CD4-positive, alpha-beta T cell treated with Interleukin-6 for 4 hours (primary cell): ENCODE measurements at regions not wholly inside any gene's neighbourhood (a gene's known extent, or its start where the extent isn't known, plus 50 kb on each side); places are given as distances from the start of the nearest gene placed in this dataset.

ENCODE experiments used
- DNase-seq: peaks from one replicate; pipeline ENCODE4 v3.0.0-alpha.2; 2020; ENCODE audit warnings: mixed read lengths

DNA sequence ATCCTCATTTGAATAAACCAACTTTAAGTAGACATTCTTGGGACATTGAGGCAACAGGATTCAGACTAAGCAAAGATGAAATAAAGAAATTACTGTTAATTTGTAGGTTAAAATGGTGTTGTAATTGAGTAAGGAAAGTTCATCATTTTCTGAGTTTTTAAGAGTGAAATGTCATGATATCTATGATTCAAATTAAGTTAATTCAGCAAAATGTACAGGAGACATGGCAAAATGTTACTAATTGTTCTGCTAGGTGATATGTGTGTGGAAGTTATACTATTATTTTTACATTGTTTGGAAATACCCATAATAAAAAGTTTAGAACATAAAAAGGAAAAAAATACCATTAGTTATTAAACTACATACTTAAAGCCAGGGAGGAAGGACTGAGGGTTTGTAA lies 55.0 kb upstream of the EGLN3 start:
- DNase-seq: no peak

DNA sequence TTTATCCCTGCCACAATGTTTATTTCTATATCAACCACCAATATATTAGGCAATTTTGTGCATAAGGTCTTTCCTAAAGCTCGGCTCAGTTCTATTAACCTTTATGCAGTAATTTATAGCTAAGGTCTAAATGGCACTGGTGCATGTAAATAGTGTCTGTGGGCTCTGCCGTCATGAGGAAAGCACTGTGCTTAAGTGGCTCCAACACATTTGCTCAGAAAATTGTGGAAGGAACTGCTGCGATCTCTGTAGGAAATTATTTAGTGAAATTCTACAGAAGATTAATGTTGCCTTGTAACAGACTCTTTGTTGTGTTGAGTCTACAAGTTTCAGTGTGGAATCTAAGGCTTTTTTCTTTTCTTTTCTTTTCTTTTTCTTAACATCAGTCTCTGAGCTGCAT lies 54.0 kb upstream of the EGLN3 start:
- DNase-seq: no peak

DNA sequence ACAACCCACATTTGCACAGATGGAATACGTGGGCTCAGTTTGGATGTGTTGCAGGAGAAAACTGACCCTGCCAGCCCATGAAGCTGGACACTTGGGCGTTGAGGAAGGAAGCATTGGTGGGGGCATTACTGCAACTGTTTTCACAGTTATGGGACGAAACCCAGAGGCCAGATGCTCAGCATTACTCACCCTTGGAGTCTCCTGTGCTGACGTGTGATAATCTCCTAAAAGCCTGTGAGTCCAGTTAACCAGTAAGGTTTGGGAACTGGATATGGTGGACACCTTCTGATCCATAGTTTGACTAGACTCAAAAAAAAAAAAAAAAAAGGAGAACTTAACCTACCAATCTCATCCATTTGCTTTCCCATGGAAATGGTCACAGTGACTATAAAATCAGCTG lies 52.8 kb upstream of the EGLN3 start:
- DNase-seq: no peak

- DNase-seq: no peak
These were observed 52.3 kb upstream of the EGLN3 start for GRCh38 chr14:34003082-34003668.
